HepG2 (cell line): ENCODE measurements at regions not wholly inside any gene's neighbourhood (a gene's known extent, or its start where the extent isn't known, plus 50 kb on each side); places are given as distances from the start of the nearest gene placed in this dataset.
A peak's percentile ranks its signal among the peaks of the same experiment; 100 is the strongest.

ENCODE experiments used
- ARID4A ChIP-seq: sonication (generic); formaldehyde crosslinking; IDR thresholded peaks from 2 replicates; pipeline ENCODE4 v1.5.0; 2020; ENCODE audit warnings: mild to moderate bottlenecking, missing genetic modification reagents, borderline replicate concordance
- CENPBD1 ChIP-seq: sonication (generic); formaldehyde crosslinking; IDR thresholded peaks from 2 replicates; pipeline ENCODE4 v1.8.0; 2022; ENCODE audit warnings: missing genetic modification reagents, low read depth, mild to moderate bottlenecking, borderline replicate concordance
- DMTF1 ChIP-seq: sonication (generic); formaldehyde crosslinking; IDR thresholded peaks from 2 replicates; pipeline ENCODE4 v1.4.0; 2020; ENCODE audit warnings: mild to moderate bottlenecking, missing genetic modification reagents
- GATAD1 ChIP-seq: IDR thresholded peaks from 2 replicates; pipeline ENCODE4 v1.6.1; 2016; ENCODE audit warnings: missing genetic modification reagents, missing compliant biosample characterization
- HOXA7 ChIP-seq: sonication (generic); formaldehyde crosslinking; IDR thresholded peaks from 2 replicates; pipeline ENCODE4 v1.8.1; 2022; ENCODE audit warnings: mild to moderate bottlenecking, missing genetic modification reagents, moderate library complexity
- ISL2 ChIP-seq: sonication (generic); formaldehyde crosslinking; IDR thresholded peaks from 2 replicates; pipeline ENCODE4 v1.5.0; 2020; ENCODE audit warnings: missing genetic modification reagents
- MED13 ChIP-seq: sonication (generic); formaldehyde crosslinking; IDR thresholded peaks from 2 replicates; pipeline ENCODE4 v1.5.0; 2020; ENCODE audit warnings: missing genetic modification reagents
- NKX3-1 ChIP-seq: sonication (generic); formaldehyde crosslinking; IDR thresholded peaks from 2 replicates; pipeline ENCODE4 v1.5.0; 2020; ENCODE audit warnings: missing genetic modification reagents
- POLR2AphosphoS5 ChIP-seq: IDR thresholded peaks from 2 replicates; pipeline ENCODE4 v1.6.1; 2012; ENCODE audit warnings: low read depth, low read length
- RBM39 ChIP-seq: fragments of 200-400 bp; formaldehyde crosslinking; IDR thresholded peaks from one replicate; pipeline ENCODE4 v1.6.1; 2018; ENCODE audit warnings: antibody characterized with exemption, mild to moderate bottlenecking, low read depth, low read length; ENCODE audit not compliant: poor library complexity, severe bottlenecking
- TAF15 ChIP-seq: fragments of 200-400 bp; formaldehyde crosslinking; IDR thresholded peaks from one replicate; pipeline ENCODE4 v1.6.1; 2018; ENCODE audit warnings: mild to moderate bottlenecking, low read depth, low read length; ENCODE audit not compliant: poor library complexity, severe bottlenecking
- TFDP1 ChIP-seq: IDR thresholded peaks from 2 replicates; pipeline ENCODE4 v1.6.1; 2016; ENCODE audit warnings: missing compliant biosample characterization, missing genetic modification reagents, borderline replicate concordance
- THAP8 ChIP-seq: sonication (generic); formaldehyde crosslinking; IDR thresholded peaks from 2 replicates; pipeline ENCODE4 v1.5.1; 2020; ENCODE audit warnings: missing genetic modification reagents, mild to moderate bottlenecking, borderline replicate concordance
- ZFP1 ChIP-seq: IDR thresholded peaks from 2 replicates; pipeline ENCODE4 v1.6.1; 2016
- ZKSCAN1 ChIP-seq: fragments of 150-350 bp; IDR thresholded peaks from 2 replicates; pipeline ENCODE4 v1.6.1; 2014; ENCODE audit warnings: low read length
- ZNF441 ChIP-seq: sonication (generic); formaldehyde crosslinking; IDR thresholded peaks from 2 replicates; pipeline ENCODE4 v1.7.0; 2021; ENCODE audit warnings: missing genetic modification reagents, borderline replicate concordance
- ZNF451 ChIP-seq: sonication (generic); formaldehyde crosslinking; IDR thresholded peaks from 2 replicates; pipeline ENCODE4 v1.5.0; 2020; ENCODE audit warnings: mild to moderate bottlenecking, missing genetic modification reagents
- ZNF513 ChIP-seq: sonication (generic); formaldehyde crosslinking; conservative IDR thresholded peaks from 2 replicates; pipeline ENCODE4 v1.5.0; 2020; ENCODE audit warnings: missing genetic modification reagents
- ZNF547 ChIP-seq: sonication (generic); formaldehyde crosslinking; IDR thresholded peaks from 2 replicates; pipeline ENCODE4 v1.5.1; 2020; ENCODE audit warnings: mild to moderate bottlenecking, missing genetic modification reagents
- ZNF615 ChIP-seq: sonication (generic); formaldehyde crosslinking; IDR thresholded peaks from 2 replicates; pipeline ENCODE4 v1.5.0; 2020; ENCODE audit warnings: mild to moderate bottlenecking, missing genetic modification reagents, borderline replicate concordance
- ZNF720 ChIP-seq: sonication (generic); formaldehyde crosslinking; IDR thresholded peaks from 2 replicates; pipeline ENCODE4 v1.4.0; 2020; ENCODE audit warnings: missing genetic modification reagents
- ZNF879 ChIP-seq: sonication (generic); formaldehyde crosslinking; IDR thresholded peaks from 2 replicates; pipeline ENCODE4 v1.8.1; 2023; ENCODE audit warnings: missing genetic modification reagents

GRCh38 chr2:175461839-175462238 is 280.3 kb upstream of the ATP5MC3 start (continued):
- TF ChIP-seq ZFP1 (CRISPR knock-in tag) (0 out of 2 replicates have a peak, but pooled peaks have one; percentile 22), ZKSCAN1 (no peak), ZNF720 (CRISPR knock-in tag) (no peak), NKX3-1 (CRISPR knock-in tag) (no peak), ZNF879 (CRISPR knock-in tag) (no peak), THAP8 (no peak), ARID4A (CRISPR knock-in tag) (no peak), ZNF441 (peak; percentile 49; the same call in 1 of the 2 replicates), TFDP1 (CRISPR knock-in tag) (no peak), DMTF1 (no peak), CENPBD1 (CRISPR knock-in tag) (no peak), ISL2 (CRISPR knock-in tag) (no peak), ZNF547 (no peak), ZNF451 (CRISPR knock-in tag) (no peak), GATAD1 (peak; percentile 27; the same call in 1 of the 2 replicates), POLR2AphosphoS5 (no peak), TAF15 (no peak), MED13 (CRISPR knock-in tag) (no peak), ZNF513 (CRISPR knock-in tag) (no peak), HOXA7 (CRISPR knock-in tag) (no peak), ZNF615 (CRISPR knock-in tag) (no peak), RBM39 (no peak)
